IPS-20b (cell line): ENCODE measurements at regions not wholly inside any gene's neighbourhood (a gene's known extent, or its start where the extent isn't known, plus 50 kb on each side); places are given as distances from the start of the nearest gene placed in this dataset.

Experiments used
- H3K27ac ChIP-seq: one replicate; pipeline ENCODE4 v1.5.1; 2013; ENCODE audit warnings: low read length
- H3K27me3 ChIP-seq: 2 replicates; pipeline ENCODE4 v1.6.1; 2013; ENCODE audit warnings: mild to moderate bottlenecking, low read length, inconsistent platforms; ENCODE audit not compliant: insufficient read depth
- H3K36me3 ChIP-seq: 2 replicates; pipeline ENCODE4 v1.6.1; 2013; ENCODE audit warnings: low read depth, mild to moderate bottlenecking, inconsistent platforms, low read length, moderate library complexity; ENCODE audit not compliant: insufficient read depth
- H3K4me1 ChIP-seq: 2 replicates; pipeline ENCODE4 v1.6.1; 2013; ENCODE audit warnings: mild to moderate bottlenecking, control low read depth, inconsistent platforms, low read length, moderate library complexity; ENCODE audit not compliant: insufficient read depth
- H3K4me3 ChIP-seq: 2 replicates; pipeline ENCODE4 v1.5.1; 2013; ENCODE audit warnings: mild to moderate bottlenecking, low read length, inconsistent platforms
- H3K9ac ChIP-seq: 2 replicates; pipeline ENCODE4 v1.6.1; 2013; ENCODE audit warnings: low read depth, mild to moderate bottlenecking, inconsistent platforms, low read length, moderate library complexity
- H3K9me3 ChIP-seq: 2 replicates; pipeline ENCODE4 v1.6.1; 2013; ENCODE audit warnings: mild to moderate bottlenecking, low read depth, low read length, inconsistent platforms; ENCODE audit not compliant: insufficient read depth

DNA sequence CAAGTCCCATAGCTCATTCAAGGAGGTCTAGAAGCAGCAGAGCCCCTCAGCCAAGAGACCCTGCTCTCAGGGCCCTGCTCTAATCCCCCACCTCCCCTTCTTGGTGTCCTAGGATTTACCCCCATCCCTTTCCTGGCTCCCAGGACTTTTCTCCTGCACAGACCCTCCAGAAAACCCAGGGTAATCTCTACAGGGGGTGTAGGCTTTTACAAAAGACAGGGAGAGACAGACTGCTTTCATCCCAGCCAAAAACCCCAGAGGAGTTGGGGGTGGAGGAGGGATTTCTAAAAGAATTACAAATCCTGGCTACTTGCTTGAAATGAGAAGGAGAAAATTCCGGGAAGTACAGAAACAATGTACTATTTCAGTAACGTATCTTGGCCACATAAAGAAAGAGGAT, 133.3 kb downstream of the TNFSF13B start:
- peaks cover 6% of the 10 kb centered on the region; the same call in 1 of the 2 replicates for H3K4me1 ChIP-seq
- H3K4me3 ChIP-seq, result no peak overlapping the region
- no peak overlapping the region for H3K9ac ChIP-seq
- no peaks in the 10 kb centered on the region for H3K27me3 ChIP-seq
- no peaks in the 10 kb centered on the region for H3K36me3 ChIP-seq
- H3K9me3 ChIP-seq, result no peaks in the 10 kb centered on the region
- H3K27ac ChIP-seq, result no peak overlapping the region

GRCh38 chr13:108407495-108407894, 138.0 kb downstream of the TNFSF13B start:
- no peak overlapping the region for H3K27ac ChIP-seq
- no peak overlapping the region for H3K9ac ChIP-seq
- no peak overlapping the region for H3K4me3 ChIP-seq
- H3K4me1 ChIP-seq, result peaks cover 5% of the 10 kb centered on the region; the same call in 1 of the 2 replicates
- no peaks in the 10 kb centered on the region for H3K9me3 ChIP-seq
- no peaks in the 10 kb centered on the region for H3K27me3 ChIP-seq
- no peaks in the 10 kb centered on the region for H3K36me3 ChIP-seq

GRCh38 chr13:108408672-108409071, 139.2 kb downstream of the TNFSF13B start:
- no peaks in the 10 kb centered on the region for H3K9me3 ChIP-seq
- H3K27me3 ChIP-seq, result no peaks in the 10 kb centered on the region
- H3K9ac ChIP-seq, result no peak overlapping the region
- H3K36me3 ChIP-seq, result no peaks in the 10 kb centered on the region
- no peak overlapping the region for H3K4me3 ChIP-seq
- H3K4me1 ChIP-seq, result no peaks in the 10 kb centered on the region
- H3K27ac ChIP-seq, result no peak overlapping the region

DNA sequence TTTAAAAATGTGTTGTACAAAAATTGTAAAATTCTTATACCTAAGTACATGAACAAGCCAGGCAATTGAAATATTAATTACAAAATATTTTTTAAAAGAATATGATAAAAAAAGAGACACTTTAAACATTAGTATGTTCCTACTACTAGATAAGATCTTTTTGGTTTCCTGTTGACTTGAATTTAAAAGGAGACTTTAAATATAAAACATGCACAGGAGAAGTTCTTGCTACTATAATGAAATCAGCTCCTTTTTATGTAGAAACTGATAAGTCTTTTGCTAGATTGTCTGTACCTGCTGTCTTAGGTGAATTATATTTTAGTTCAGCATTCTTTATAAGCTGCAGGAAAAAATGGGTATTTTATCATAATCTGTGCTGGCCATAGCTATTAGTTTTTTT, 140.2 kb downstream of the TNFSF13B start:
- H3K27ac ChIP-seq, result no peak overlapping the region
- no peaks in the 10 kb centered on the region for H3K4me1 ChIP-seq
- H3K9ac ChIP-seq, result no peak overlapping the region
- H3K9me3 ChIP-seq, result no peaks in the 10 kb centered on the region
- no peaks in the 10 kb centered on the region for H3K27me3 ChIP-seq
- no peak overlapping the region for H3K4me3 ChIP-seq
- no peaks in the 10 kb centered on the region for H3K36me3 ChIP-seq

GRCh38 chr13:108419768-108420167, 150.2 kb downstream of the TNFSF13B start:
- no peak overlapping the region for H3K9ac ChIP-seq

DNA sequence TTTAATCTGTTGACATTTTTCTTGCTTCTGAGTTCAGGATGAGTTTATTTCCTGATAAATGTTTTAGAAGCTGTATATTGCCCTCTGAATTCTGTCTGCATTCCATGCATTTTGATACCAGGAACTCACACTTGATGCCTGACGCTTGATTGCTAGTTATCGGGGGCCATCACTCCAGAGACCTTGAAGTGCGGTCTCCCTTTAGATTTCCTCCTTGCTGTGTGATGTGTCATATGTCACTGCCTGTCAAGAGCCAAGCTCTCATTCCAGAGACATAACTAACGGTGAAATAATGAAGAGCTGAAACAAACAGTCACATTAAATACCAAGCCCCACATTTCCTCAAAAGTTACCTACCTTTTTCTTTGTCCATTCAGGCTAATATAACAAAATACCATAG, 155.5 kb downstream of the TNFSF13B start:
- H3K9ac ChIP-seq, result no peak overlapping the region
- no peaks in the 10 kb centered on the region for H3K9me3 ChIP-seq
- H3K4me1 ChIP-seq, result peaks cover 5% of the 10 kb centered on the region; the same call in 1 of the 2 replicates
- H3K27me3 ChIP-seq, result no peaks in the 10 kb centered on the region
- no peak overlapping the region for H3K4me3 ChIP-seq
- H3K27ac ChIP-seq, result no peak overlapping the region
- H3K36me3 ChIP-seq, result no peaks in the 10 kb centered on the region

More at GRCh38 chr13:108419768-108420167, 150.2 kb downstream of the TNFSF13B start:
- H3K27ac ChIP-seq, result no peak overlapping the region
- no peaks in the 10 kb centered on the region for H3K36me3 ChIP-seq
- no peaks in the 10 kb centered on the region for H3K4me1 ChIP-seq
- no peaks in the 10 kb centered on the region for H3K9me3 ChIP-seq
- H3K4me3 ChIP-seq, result no peak overlapping the region
- no peaks in the 10 kb centered on the region for H3K27me3 ChIP-seq

DNA sequence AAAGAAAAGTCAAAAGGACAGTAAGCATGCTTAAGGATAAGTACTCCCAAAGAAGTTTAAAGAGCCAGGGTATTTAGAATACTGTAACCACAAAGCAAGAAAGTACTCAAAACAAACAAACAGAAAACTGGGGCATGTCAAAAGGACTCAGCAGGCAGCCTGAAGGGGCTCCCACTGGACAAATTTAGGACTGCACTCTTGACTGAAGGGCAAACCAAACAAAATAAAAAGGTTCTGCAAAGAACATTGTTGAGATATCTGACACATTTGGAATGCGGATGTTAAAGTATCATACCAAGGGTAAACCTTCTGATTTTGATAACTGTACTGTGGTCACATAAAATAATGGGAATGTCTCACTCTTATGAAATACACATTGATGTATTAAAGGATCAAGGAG, 157.4 kb downstream of the TNFSF13B start:
- Histone ChIP-seq H3K4me3 (no peak overlapping the region), H3K27me3 (no peaks in the 10 kb centered on the region), H3K27ac (no peak overlapping the region), H3K4me1 (peaks cover 5% of the 10 kb centered on the region; the same call in 1 of the 2 replicates), H3K36me3 (no peaks in the 10 kb centered on the region), H3K9ac (no peak overlapping the region), H3K9me3 (no peaks in the 10 kb centered on the region)

DNA sequence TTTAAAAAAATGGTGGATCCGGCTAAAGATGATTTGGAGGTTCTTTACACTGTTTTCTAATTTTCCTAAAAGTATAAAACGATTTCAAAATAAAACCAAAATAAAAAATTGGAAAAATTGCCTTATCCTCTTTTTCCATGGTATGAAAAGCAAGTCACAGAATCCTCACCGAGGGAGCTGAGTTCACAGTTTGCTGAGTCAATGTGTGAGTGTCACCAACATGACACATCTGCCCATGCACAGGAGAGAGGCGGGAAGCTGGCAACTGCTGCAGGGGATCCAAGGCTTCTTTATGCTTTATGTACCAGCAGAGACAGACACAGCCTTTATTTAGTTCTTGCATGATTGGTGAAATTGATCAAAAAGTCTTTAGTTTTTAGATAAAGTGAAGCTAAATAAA, 157.8 kb downstream of the TNFSF13B start:
- no peaks in the 10 kb centered on the region for H3K9me3 ChIP-seq
- H3K4me1 ChIP-seq, result peaks cover 5% of the 10 kb centered on the region; the same call in 1 of the 2 replicates
- H3K27me3 ChIP-seq, result no peaks in the 10 kb centered on the region
- H3K27ac ChIP-seq, result no peak overlapping the region
- no peak overlapping the region for H3K9ac ChIP-seq
- no peak overlapping the region for H3K4me3 ChIP-seq
- H3K36me3 ChIP-seq, result no peaks in the 10 kb centered on the region

DNA sequence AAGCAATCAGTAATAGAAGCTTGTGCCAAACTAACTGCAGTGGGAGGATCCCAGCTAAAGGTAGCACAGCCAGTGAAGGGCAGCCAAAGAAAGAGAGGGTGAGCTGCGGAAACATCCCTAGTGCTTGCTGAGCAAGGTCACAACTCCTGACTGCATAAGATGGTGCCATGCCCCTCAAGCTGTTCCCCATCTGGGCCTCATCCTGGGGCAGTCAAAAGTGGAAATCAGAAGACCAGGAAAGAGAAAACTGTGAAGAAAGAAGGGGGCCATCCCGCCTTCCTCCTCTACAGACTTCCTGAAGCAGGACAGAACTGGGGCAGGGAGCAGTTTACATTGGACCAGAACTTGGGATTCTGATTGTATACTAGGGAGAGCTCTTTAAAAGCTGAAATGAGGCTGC, 159.2 kb downstream of the TNFSF13B start:
- Histone ChIP-seq H3K9ac (no peak overlapping the region), H3K27ac (no peak overlapping the region), H3K9me3 (no peaks in the 10 kb centered on the region), H3K36me3 (no peaks in the 10 kb centered on the region), H3K27me3 (no peaks in the 10 kb centered on the region), H3K4me1 (peaks cover 5% of the 10 kb centered on the region; the same call in 1 of the 2 replicates), H3K4me3 (no peak overlapping the region)

DNA sequence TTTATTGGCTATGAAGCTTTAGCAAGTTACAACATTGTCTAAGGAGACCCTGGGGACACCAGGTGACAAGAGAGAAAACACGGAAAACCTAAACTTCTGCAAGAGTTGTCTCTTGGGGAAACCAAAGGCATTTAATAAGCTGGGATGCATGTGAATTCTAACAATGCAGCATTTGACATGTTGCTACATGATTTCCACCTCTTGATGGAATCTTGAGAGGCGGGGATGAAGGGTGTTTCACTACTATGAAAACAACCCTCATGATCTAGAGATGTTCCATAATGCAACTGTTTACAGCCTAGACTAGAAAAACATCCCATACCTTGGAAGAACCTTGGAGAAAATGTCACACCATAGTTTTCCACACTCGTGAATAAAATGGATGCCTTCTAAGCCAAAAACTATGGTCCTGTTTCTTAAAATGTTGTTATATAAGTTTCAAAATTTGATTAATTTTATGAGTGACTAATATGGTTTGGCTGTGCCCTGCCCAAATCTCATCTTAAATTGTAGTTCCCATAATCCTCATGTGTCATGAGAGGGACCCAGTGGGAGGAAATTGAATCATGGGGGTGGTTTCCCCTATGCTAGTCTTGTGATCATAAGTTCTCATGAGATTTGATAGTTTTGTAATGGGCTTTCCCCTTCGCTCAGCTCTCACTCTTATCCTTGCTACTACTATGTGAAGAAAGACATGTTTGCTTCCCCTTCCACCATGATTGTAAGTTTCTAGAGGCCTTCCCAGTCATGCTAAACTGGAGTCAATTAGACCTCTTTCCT, 164.6 kb downstream of the TNFSF13B start:
- Histone ChIP-seq H3K4me1 (no peaks in the 10 kb centered on the region), H3K27me3 (no peaks in the 10 kb centered on the region), H3K9me3 (no peaks in the 10 kb centered on the region), H3K9ac (no peak overlapping the region), H3K36me3 (no peaks in the 10 kb centered on the region), H3K4me3 (no peak overlapping the region), H3K27ac (no peak overlapping the region)

GRCh38 chr13:108435393-108436149, 166.1 kb downstream of the TNFSF13B start:
- Histone ChIP-seq H3K27me3 (no peaks in the 10 kb centered on the region), H3K27ac (no peak overlapping the region)

DNA sequence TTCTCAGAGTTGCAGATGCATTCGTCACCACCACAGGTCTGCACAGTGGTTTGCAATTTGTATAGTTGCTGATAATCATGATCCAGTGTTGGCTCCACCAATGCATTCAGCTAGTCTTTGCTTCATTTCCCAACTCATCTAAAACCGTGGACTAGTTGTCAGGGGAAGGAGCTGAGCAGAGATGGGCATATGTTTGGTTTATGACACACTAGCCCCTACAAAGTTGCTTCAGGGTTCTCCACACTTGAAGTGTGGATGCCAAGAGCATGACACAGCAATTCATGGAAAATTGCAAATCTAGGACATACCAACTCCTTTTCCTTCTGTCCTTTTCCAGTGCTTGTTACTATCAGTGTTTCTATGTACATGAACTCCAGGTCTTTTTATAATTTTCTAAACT, 168.0 kb downstream of the TNFSF13B start:
- Histone ChIP-seq H3K4me3 (no peak overlapping the region), H3K9ac (no peak overlapping the region), H3K27ac (no peak overlapping the region), H3K9me3 (no peaks in the 10 kb centered on the region), H3K27me3 (no peaks in the 10 kb centered on the region), H3K4me1 (no peaks in the 10 kb centered on the region), H3K36me3 (no peaks in the 10 kb centered on the region)

More at GRCh38 chr13:108435393-108436149, 166.1 kb downstream of the TNFSF13B start:
- no peaks in the 10 kb centered on the region for H3K9me3 ChIP-seq
- no peaks in the 10 kb centered on the region for H3K4me1 ChIP-seq
- H3K4me3 ChIP-seq, result no peak overlapping the region
- no peaks in the 10 kb centered on the region for H3K36me3 ChIP-seq
- no peak overlapping the region for H3K9ac ChIP-seq
